Embryonic facial prominence (tissue), 1 donor: ENCODE measurements at regions not wholly inside any gene's neighbourhood (a gene's known extent, or its start where the extent isn't known, plus 50 kb on each side); places are given as distances from the start of the nearest gene placed in this dataset.

Experiments
- DNase-seq: peaks from one replicate; pipeline ENCODE4 v3.0.0-alpha.2; 2016; ENCODE audit errors: extremely low spot score

DNA sequence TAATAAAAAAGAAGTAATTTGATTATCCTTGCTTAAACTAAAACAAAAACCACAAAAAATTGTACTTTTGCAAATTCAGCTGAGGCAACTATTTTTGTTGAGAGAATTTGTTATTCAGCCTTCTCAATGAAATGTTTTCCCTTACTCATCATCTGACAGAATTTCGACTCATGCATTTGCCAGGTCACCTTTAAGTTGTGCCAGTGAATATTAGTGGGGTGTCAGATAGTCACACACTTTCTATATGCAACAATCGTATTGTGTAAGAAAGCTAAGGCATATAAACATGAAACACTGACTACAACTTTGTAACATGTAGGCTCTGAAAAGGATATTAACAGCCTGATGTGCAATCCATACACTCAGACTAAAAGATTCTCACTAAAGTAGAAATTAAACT lies 1653.1 kb upstream of the SLC39A10 start:
- DNase-seq: no peak

DNA sequence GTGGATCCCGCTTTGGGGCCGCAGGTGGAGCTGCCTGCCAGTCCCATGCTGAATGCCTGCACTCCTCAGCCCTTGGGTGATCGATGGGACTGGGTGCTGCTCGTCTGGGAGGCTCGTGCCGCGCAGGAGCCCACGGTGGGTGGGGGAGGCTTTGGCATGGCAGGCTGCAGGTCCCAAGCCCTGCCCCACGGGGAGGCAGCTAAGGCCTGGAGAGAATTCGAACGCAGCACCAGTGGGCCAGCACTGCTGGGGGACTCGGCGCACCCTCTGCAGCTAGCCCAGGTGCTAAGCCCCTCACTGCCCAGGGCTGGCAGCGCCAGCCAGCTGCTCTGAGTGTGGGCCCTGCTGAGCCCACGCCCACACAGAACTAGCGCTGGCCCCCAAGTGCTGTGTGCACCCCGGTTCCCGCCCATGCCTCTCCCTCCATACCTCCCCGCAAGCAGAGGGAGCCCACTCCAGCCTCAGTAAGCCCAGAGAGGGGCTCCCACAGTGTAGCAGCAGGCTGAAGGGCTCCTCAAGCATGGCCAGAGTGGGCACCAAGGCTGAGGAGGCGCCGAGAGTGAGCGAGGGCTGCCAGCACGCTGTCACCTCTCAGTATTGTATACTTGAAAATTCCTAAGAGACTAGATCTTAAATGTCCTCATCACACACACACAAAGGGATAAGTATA lies 1654.2 kb upstream of the SLC39A10 start:
- no peak for DNase-seq

DNA sequence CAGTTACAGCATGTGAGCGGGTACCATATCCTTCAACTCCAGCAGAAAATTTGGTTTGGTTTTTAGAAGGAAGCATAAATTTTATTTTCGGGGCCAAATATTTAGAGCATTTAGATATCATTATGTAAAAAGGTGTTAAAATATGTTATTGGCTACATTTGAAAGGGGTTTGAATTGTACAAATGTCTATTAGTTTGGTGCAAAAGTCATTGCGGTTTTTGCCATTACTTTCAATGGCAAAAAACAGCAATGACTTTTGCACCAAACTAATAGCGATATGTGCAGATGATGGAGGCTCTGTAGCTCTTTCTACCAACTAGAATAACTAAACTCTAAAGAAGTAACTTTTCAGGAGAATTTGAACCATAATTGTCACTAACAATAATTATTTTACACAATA lies 1666.2 kb upstream of the SLC39A10 start:
- no peak for DNase-seq

DNA sequence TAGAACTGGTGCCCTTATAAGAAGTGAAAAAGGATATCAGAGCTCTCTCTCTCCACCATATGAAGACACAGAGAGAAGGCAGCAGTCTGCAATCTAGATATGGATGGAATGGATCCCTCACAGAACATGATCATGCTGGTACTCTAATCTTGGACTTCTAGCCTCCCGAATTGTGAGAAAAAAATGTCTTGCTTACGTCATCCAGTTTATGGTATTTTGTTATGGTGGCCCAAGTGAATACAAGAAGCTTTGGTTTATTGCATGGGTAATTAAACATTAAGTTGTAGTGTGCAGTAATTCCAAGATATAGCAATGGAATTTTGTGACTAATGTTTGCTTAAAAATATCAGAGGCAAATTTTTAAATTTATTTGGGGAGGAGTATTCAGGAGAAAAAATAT lies 1667.4 kb upstream of the SLC39A10 start:
- DNase-seq: no peak

DNA sequence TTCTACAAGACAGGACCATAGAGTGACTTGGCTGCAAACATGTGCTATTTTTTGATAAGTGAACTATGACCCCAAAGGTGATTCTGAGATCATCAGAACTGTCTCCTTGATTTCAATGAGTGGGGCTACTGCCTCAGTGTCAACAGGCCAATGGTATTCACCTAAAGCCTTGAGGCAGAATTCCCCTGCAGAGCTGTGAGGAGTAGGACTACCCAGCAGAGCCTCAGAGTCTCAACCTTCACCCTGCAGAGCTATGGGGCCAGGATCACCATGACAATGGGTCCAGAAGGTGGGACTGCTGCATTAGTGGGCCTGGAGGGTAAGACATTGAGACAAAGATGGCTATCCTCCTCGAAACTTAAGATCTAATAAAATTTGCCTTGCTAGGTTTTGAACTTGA lies 1668.2 kb upstream of the SLC39A10 start:
- no peak for DNase-seq

DNA sequence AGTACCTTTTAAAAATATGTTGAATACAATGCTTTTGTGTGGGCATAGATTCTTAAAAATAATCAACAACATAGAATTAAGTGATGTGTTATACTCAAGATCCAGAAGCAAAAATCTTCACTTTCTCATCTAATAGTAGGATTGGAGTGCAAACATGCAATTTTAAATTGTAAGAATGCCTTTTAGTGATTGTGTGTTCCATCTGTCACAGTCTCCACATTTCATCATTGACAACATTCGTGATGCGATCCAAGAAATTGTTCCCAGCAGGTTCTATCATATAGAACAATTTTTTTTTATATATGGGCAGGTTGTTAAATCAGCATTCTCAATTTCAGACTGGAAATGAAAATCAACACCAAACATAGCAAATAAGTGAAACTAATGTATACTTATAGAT lies 1671.8 kb upstream of the SLC39A10 start:
- no peak for DNase-seq

DNA sequence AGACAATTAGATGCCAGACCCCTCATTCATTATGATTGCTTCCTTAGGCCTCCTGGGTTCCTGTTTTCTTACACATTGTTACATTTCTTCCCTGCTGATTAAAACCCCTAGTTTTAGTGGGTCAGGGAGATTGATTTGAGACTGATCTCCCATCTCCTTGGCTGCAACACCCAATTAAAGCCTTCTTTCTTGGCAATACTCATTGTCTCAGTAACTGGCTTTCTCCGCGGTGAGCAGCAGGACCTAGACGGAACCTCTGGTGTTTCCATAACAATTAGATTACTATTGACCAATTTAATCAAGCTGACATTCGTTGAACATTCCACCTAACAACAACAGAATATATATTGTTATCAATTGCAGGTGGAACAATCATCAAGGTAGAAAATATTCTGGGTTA lies 1676.4 kb upstream of the SLC39A10 start:
- no peak for DNase-seq

DNA sequence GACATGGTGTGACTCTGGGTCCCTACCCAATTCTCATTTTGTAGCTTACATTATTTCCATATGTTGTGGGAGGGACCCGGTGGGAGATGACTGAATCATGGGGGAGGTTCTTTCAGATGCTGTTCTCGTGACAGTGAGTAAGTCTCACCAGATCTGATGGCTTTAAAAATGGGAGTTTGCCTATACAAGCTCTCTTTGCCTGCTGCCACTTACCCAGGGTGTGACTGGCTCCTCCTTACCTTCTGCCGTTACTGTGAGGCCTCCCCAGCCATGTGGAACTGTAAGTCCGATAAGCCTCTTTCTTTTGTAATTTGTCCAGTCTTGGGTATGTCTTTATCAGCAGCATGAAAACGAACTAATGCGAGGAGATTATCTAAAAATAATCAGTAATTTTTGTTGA lies 1683.2 kb upstream of the SLC39A10 start:
- no peak for DNase-seq

DNA sequence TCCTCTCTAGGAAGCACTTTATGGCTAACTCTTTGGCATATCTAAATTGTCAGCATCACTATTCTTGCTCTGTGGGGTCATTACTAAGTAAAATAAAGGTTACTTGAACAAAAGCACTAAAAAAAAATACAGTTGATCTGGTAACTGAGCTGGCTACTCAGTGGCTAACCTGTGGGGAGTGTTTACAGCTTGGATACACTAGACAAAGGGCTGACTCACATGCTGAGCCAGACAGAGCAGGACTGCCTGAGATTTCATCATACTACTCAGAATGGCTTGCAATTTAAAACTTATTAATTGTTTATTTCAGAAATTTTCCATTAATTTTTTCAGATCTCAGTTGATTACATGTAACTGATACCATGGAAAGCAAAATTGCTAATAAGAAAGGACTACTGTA lies 1690.4 kb upstream of the SLC39A10 start:
- no peak for DNase-seq

DNA sequence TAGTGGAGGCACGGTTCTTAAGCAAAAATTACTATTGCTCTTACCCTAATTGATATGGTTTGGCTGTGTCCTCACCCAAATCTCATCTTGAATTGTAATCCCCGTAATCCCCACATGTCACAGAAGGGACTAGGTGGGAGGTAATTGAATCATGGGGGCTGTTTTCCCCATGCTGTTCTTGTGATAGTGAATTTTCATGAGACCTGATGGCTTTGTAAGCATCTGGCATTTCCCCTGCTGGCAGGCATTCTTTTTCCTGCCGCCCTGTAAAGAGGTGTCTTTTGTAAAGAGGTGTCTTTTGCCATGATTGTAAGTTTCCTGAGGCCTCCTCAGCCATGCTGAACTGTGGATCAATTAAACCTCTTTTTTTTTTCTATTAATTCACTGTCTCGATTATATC lies 1691.8 kb upstream of the SLC39A10 start:
- DNase-seq: no peak

DNA sequence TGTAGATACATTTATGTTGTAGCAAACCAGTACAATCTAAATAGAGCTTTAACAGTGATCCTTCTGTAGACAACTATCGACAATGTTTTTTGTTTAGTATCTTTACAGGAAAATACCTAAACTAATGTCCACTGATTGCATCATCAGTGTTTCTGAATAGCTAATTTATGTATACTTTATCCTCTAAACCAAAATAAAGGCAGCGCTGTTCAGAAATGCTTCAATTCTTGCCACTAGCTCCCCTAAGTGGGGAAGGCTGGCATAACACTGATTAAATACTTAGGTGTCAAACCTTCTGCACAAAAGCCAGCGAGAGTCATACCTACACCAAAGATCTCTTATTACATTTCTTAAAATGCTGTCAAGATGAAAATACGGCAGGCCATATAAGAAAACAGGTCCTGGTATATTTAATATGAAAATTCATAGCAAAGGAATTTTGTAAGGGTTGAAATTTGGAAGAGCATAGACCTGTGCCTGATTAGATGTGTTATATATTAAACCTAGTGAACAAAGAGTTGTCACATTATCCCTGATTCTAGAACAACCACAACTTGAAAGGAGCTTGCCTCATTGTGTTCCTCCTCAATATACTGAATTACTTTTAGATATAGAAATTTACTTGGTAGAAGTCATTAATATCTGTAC lies 1693.4 kb upstream of the SLC39A10 start:
- no peak for DNase-seq

DNA sequence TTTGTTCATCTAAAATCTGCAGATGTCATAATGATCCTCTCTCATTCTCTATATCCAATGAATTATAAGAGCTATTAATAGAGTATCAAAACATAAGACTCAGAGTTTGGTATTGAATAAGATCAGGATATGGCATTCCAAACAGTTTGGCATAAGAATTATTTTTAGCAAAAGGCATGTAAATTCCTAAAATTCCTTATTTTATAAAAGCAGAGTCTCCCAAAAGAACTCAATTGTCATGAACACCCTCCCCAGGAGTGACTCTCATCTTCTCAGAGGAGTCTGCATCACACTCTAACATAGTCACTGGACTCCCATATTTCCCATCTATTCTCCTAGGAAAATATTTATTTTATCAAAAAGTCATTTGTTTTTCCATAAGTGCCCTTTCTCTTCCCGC lies 1710.2 kb upstream of the SLC39A10 start:
- no peak for DNase-seq

DNA sequence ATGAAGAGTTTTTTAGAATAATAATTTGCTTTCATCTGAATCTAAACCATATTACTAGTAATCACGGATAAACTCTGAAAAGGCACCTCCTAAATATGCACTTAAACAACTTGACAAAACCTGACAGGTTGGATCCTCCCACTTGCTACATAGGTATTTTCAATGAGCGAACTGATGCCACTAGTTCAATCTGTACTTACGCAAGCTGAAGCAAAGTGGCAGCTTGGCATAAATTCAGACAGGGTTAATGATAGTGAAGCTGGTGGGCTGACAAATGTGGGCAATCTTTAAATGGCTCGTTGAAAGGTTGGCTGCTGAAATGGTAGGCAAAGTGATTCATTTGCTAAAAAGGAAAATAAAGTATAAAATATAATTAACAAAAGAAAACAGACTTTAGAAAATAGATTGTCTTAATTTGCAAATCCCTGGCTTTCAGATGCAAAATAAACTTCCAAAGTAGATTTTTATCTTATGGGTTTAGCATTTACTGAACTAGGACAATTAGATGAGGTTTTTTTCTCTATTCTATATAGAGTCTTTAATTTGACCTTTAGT lies 1713.5 kb upstream of the SLC39A10 start:
- DNase-seq: no peak

DNA sequence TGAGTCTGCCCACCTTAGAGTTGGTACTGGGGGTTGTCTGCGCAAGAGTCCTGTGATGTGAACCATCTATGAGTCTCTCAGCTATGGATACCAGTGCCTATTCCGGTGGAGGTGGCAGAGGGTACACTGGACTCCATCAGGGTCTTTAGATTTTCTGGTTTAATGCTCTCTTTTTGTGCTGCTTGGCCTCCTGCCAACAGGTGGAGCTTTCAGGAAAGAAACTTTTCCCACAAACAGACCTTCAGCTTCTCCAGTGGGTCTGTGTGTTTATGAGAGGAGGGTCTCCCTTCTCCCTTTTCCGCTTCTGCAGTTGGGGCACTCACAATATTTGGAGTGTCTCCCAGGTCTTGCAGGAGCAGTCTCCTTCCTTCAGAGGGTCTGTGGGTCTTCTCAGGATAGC lies 1721.9 kb upstream of the SLC39A10 start:
- no peak for DNase-seq

DNA sequence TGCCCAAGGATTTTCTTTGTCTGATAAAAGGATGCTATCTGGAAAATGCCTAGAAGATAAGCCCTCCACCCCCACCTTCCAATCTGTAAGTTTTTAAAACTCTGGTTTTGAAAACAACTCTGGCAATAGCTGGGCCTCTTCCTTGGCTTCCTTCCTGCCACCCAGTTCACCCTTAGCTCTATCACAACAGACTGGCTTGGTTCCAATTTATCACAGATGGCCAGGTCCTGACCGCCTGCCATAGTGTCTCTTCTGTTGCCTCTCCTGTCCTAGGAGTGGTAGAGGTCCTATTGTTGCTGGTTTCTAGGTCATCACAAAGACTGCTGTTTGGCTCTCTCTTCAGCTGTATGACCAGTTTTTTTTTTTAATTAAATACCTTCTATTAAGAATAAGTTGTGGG lies 1727.9 kb upstream of the SLC39A10 start:
- no peak for DNase-seq

DNA sequence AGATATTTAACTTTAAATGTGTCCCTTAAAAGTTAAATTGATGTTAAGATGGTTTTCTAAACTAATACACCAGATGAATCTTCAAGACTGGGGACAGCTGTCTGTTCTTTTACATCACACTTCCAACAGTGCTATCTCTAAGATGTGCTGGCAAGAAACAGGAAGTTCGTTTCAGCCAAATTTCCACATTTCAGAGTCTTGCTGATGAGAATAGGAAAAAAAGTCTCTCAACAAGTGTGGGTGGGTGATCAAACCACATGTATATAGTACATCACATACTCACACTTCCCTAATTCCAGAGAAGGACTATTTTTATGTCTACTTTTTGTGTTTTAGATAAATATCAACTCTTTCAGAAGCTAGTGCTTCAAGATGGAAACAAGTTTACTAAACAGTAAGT lies 1712.8 kb upstream of the TMEFF2 start:
- DNase-seq: no peak

DNA sequence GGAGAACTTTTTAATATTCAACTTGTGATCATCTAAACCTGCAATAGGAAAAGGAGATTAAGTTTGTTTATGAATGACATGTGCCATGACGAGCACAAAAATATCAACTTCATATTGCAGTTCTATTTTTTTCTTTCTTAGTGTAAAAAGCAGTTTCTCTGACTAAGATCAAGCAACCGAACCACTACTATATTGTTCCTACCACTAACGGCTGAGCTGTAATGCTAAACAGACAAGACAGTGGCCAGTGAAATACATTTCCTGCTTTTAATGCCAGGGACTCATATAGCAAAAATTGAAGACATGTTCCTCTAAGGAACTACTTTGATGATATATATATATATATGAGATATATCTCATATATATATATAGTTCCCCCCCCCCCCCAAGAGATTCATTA lies 1705.6 kb upstream of the TMEFF2 start:
- DNase-seq: no peak

DNA sequence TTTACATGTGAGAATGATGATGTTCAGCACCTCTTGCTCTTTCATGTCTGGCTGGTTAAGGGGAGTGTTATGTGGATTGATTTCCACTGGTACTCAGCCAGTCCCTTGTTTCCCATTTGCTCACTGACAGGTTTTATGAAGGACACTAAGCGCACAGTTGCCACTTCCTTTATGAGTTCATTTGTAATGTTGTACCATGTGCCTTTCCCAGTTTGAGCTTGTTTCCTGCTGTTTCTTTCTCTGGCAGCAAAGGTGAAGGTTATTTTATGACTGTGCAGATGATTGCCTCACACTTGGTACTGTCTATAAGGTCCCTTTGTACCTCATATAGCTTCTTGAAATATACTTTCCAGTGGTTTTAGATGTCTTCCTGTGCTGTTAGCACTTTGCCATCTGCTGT lies 1700.5 kb upstream of the TMEFF2 start:
- DNase-seq: no peak

DNA sequence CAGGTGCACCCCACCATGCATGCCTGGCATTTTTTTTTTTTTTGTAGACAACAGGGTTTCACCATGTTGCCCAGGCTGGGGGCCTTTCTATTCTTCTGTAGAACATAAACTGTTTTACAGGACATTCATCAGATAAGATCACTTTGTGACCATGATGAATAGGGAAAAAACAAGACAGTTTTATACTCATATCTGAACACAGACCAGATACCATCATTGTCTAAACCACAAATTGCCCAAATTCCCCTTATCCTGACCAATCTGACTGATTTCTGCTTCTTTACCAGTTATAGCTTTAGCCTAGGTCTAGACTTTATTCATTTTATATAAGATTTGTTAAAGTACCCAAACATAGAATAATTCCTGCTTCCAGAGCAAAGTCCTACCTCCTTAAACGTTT lies 1699.3 kb upstream of the TMEFF2 start:
- DNase-seq: no peak

DNA sequence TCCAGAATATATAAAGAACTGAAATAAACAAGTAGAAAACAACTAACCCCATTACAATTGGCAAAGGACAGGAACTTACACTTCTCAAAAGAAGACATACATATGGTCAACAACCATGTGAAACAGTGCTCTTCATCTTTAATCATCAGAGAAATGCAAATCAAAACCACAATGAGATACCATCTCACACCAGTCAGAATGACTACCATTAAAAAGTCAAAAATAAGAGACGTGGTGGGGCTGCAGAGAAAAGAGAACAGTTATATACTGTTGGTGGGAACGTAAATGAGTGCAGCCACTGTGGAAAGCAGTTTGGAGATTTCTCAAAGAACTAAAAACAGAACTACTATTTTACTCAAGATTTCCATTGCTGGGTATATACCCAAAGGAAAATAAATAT lies 1696.3 kb upstream of the TMEFF2 start:
- DNase-seq: no peak

DNA sequence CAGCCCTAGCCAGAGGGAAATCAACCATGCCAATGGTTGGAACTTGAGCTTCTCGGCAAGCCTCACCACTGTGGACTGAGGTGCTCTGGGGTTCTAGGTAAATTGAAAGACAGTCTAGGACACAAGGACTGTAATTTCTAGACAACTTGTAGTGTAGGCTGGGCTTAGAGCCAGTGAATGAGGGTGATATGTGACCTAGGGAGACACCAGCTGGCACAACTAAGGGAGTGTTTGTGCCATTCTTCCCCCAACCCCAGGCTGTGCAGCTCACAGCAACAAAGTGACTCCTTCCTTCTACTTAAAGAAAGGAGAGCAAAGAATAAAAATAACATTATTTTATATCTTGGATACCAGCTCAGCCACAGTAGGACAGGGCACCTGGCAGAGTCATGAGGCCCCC lies 1690.7 kb upstream of the TMEFF2 start:
- DNase-seq: no peak

DNA sequence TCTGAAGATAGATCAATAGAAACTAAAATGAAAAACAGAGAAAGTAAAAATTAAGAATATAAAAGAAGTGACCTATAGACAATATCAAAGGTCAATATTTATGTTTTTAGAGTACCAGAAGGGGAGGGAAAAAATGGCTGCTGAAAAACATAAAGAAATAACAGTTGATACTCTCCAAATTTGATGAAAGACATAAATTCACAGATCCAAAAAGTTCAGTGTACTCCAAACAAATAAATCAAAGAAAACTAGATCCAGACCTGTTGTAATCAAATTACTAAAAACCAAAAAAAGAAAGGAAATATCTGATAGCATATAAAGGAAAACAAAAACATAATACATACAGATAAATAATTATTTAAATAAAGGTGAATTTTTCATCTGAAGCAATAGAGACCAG lies 1689.1 kb upstream of the TMEFF2 start:
- DNase-seq: no peak

DNA sequence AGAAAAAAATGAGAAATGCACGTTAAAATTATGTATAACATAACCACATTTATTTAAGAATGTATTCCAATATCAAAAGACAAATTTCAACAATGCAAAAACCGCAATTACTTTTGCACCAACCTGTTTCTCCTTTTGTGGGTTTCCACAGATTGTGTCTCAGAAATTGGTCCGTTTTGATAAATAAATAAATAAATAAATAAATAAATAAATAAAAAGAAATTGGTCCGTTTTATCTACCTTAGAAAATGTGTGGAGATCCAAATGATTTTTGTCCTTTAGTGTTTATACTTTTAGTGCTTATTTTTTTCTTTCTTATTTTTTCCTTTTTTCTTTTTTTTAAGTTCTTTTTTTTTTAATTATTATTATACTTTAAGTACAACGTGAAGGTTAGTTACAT lies 1682.2 kb upstream of the TMEFF2 start:
- no peak for DNase-seq

DNA sequence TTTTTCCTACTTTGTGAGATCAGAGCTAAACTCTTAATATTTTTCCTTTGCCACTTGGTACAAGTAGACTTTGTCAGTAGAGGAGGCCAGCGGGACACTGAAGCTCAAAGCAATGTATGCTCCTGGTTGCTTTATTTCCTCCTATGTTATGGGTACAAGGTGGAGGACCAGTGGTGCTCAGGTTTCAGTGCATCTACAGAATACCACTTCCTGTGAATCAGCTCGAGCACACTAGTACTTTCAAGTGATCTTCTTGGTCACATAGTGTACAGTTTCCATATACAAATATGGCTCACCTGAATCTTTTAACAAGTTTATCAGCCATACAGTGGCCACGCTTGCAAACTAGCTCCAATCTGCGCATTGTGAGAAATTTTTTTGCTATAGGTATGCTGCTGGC lies 1674.8 kb upstream of the TMEFF2 start:
- no peak for DNase-seq
